ENCODE measurements at regions not wholly inside any gene's neighbourhood (a gene's known extent, or its start where the extent isn't known, plus 50 kb on each side); places are given as distances from the start of the nearest gene placed in this dataset.

DNA sequence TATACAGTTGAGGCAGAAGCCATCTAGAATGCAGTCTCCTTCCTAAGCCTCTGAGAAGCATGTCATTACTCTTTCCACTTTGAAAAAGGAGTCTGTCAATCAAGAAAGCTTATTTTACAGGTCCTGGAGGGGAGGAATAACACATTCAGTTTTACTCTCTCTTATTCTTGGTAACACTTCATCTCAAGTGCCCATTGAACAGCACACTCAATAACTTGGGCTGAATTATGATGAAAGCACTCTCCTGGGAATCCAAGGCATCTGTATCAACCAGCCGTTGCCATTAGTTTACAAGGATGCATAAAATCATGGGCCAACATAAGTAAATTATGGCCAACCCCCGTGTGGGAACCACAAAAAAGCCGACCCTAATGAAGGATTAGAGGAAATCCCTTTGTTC, 282.4 kb downstream of the C4orf33 start:
- no peak for DNase-seq
- Histone ChIP-seq H2BK120ac (ENCODE audit: low read depth, low read length) (no peak overlapping the region), H3K4me2 (ENCODE audit: low read depth, low read length) (no peak overlapping the region), H2BK15ac (ENCODE audit: low read depth, low read length) (no peak overlapping the region), H3K79me1 (ENCODE audit: low read depth in 1 of 2, low read length in 2 of 2) (no peaks in the 10 kb centered on the region), H3K4me1 (ENCODE audit: control insufficient read depth, insufficient read depth, low read length) (no peaks in the 10 kb centered on the region), H2AFZ (replicated peaks; ENCODE audit: low read length, poor library complexity) (no peak overlapping the region), H4K8ac (ENCODE audit: low read depth in 2 of 2, low read length in 2 of 2) (no peak overlapping the region), H4K5ac (ENCODE audit: low read depth, low read length) (no peak overlapping the region), H3K27ac (ENCODE audit: insufficient read depth, low read length) (no peak overlapping the region), H3K36me3 (ENCODE audit: control insufficient read depth, insufficient read depth, low read length) (no peaks in the 10 kb centered on the region), H3K27me3 (ENCODE audit: control insufficient read depth, insufficient read depth, low read length) (no peaks in the 10 kb centered on the region), H3K18ac (ENCODE audit: low read depth, low read length) (no peak overlapping the region), H2BK5ac (ENCODE audit: low read depth, low read length, poor library complexity, severe bottlenecking) (no peak overlapping the region), H3K56ac (ENCODE audit: extremely low read depth, insufficient read depth, low read length) (no peak overlapping the region), H3K14ac (replicated peaks; ENCODE audit: low read depth, low read length) (no peak overlapping the region), H4K91ac (ENCODE audit: insufficient read depth, low read depth, low read length) (no peak overlapping the region), H3K9ac (ENCODE audit: low read depth, low read length) (no peak overlapping the region), H2AK9ac (replicated peaks; ENCODE audit: low read depth, low read length, poor library complexity) (no peak overlapping the region), H3K23ac (ENCODE audit: low read depth, low read length) (no peak overlapping the region), H3K4me3 (ENCODE audit: insufficient read depth, low read depth, low read length) (no peak overlapping the region), H2AK5ac (ENCODE audit: low read depth, low read length) (no peak overlapping the region), H2BK20ac (ENCODE audit: low read depth, low read length) (no peak overlapping the region), H3K4ac (ENCODE audit: low read depth, low read length) (no peak overlapping the region), H3K9me3 (ENCODE audit: control insufficient read depth, insufficient read depth, low read length) (no peaks in the 10 kb centered on the region), H4K20me1 (ENCODE audit: insufficient read depth, low read length) (no peaks in the 10 kb centered on the region), H3K9me1 (ENCODE audit: insufficient read depth, low read length) (no peaks in the 10 kb centered on the region)
- ATAC-seq (ENCODE audit: low read depth) = no peak
- no TSS peak for BruUV-seq (replicated peaks)
- intact Hi-C loops (cut with micrococcal nuclease) = no loop called here
- dilution Hi-C loops (cut with HindIII; ENCODE audit: low sequenced_read_pairs, unreplicated experiment) = no loop called here
- in situ Hi-C loops (cut with MboI; ENCODE audit: low sequenced_read_pairs) = no loop called here
- ChIA-PET CTCF (no interaction called here), POLR2A (ENCODE audit: unreplicated experiment) (no interaction called here)
- no CpG with 5 or more reads among the region's 3 CpGs for WGBS, 2 experiments (ENCODE audit: extremely low coverage in 2 of 2, insufficient read length in 1 of 2)
- TF ChIP-seq RAD21 (IDR thresholded peaks at IDR 0.05; ENCODE audit: low read length) (no peak), MXI1 (IDR thresholded peaks at IDR 0.05; ENCODE audit: borderline replicate concordance, low read depth, low read length) (no peak), MAFK (IDR thresholded peaks at IDR 0.05; ENCODE audit: low read depth, low read length) (no peak), MAZ (IDR thresholded peaks at IDR 0.05; ENCODE audit: borderline replicate concordance, low read depth, low read length) (no peak), CEBPB (IDR thresholded peaks at IDR 0.05; ENCODE audit: low read depth, low read length) (no peak), FOS (IDR thresholded peaks at IDR 0.05; ENCODE audit: low read depth, low read length) (no peak), CHD1 (IDR thresholded peaks at IDR 0.05; ENCODE audit: low read depth, low read length) (no peak)
- TF ChIP-seq, protein P1, sequence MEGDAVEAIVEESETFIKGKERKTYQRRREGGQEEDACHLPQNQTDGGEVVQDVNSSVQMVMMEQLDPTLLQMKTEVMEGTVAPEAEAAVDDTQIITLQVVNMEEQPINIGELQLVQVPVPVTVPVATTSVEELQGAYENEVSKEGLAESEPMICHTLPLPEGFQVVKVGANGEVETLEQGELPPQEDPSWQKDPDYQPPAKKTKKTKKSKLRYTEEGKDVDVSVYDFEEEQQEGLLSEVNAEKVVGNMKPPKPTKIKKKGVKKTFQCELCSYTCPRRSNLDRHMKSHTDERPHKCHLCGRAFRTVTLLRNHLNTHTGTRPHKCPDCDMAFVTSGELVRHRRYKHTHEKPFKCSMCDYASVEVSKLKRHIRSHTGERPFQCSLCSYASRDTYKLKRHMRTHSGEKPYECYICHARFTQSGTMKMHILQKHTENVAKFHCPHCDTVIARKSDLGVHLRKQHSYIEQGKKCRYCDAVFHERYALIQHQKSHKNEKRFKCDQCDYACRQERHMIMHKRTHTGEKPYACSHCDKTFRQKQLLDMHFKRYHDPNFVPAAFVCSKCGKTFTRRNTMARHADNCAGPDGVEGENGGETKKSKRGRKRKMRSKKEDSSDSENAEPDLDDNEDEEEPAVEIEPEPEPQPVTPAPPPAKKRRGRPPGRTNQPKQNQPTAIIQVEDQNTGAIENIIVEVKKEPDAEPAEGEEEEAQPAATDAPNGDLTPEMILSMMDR (conservative IDR thresholded peaks at IDR 0.05; ENCODE audit: low read depth, low read length) = no peak
- TF ChIP-seq, protein P2, sequence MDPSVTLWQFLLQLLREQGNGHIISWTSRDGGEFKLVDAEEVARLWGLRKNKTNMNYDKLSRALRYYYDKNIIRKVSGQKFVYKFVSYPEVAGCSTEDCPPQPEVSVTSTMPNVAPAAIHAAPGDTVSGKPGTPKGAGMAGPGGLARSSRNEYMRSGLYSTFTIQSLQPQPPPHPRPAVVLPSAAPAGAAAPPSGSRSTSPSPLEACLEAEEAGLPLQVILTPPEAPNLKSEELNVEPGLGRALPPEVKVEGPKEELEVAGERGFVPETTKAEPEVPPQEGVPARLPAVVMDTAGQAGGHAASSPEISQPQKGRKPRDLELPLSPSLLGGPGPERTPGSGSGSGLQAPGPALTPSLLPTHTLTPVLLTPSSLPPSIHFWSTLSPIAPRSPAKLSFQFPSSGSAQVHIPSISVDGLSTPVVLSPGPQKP (IDR thresholded peaks at IDR 0.05; ENCODE audit: borderline replicate concordance, low read depth, low read length) = no peak
- TF ChIP-seq, protein P3, sequence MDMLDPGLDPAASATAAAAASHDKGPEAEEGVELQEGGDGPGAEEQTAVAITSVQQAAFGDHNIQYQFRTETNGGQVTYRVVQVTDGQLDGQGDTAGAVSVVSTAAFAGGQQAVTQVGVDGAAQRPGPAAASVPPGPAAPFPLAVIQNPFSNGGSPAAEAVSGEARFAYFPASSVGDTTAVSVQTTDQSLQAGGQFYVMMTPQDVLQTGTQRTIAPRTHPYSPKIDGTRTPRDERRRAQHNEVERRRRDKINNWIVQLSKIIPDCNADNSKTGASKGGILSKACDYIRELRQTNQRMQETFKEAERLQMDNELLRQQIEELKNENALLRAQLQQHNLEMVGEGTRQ (IDR thresholded peaks at IDR 0.05; ENCODE audit: low read depth, low read length) = no peak

Data from IMR-90 (cell line).